SK-N-SH (cell line): ENCODE measurements at regions not wholly inside any gene's neighbourhood (a gene's known extent, or its start where the extent isn't known, plus 50 kb on each side); places are given as distances from the start of the nearest gene placed in this dataset.

ENCODE experiments used
- CTCF ChIP-seq: fragments of 200-600 bp; sonication (generic); IDR thresholded peaks from 2 replicates; pipeline ENCODE4 v1.6.1; 2017; ENCODE audit warnings: antibody characterized with exemption, mild to moderate bottlenecking, moderate library complexity
- ELF1 ChIP-seq: IDR thresholded peaks from 2 replicates; pipeline ENCODE4 v1.4.0; 2012
- EP300 ChIP-seq, 2 experiments: IDR thresholded peaks; 2 replicates each; pipeline versions ENCODE4 v1.4.0 to v1.6.1; 2012; ENCODE audit warnings: borderline replicate concordance in 1 of 2, low read depth in 1 of 2, low read length in 1 of 2
- GABPA ChIP-seq: IDR thresholded peaks from 2 replicates; pipeline ENCODE4 v1.4.0; 2012; ENCODE audit warnings: low read depth, mild to moderate bottlenecking
- POLR2AphosphoS5 ChIP-seq: IDR thresholded peaks from 2 replicates; pipeline ENCODE4 v1.6.1; 2012; ENCODE audit warnings: low read depth, low read length
- REST ChIP-seq: IDR thresholded peaks from 2 replicates; pipeline ENCODE4 v1.6.1; 2012; ENCODE audit warnings: mild to moderate bottlenecking, low read depth, low read length, moderate library complexity
- ZBTB33 ChIP-seq: IDR thresholded peaks from 2 replicates; pipeline ENCODE4 v1.4.0; 2012; ENCODE audit warnings: low read depth, borderline replicate concordance

- no peak for TF ChIP-seq GABPA
- TF ChIP-seq CTCF, result no peak
- no peak for TF ChIP-seq REST
- TF ChIP-seq ZBTB33, result no peak
- TF ChIP-seq POLR2AphosphoS5, result no peak
- TF ChIP-seq EP300 (IDR thresholded peaks at IDR 0.05; ENCODE audit: borderline replicate concordance in 1 of 2, low read depth in 1 of 2, low read length in 1 of 2), result no peak
- no peak for TF ChIP-seq ELF1
Measured at GRCh38 chr13:105678072-105678471, 857.4 kb downstream of the EFNB2 start.
